Suppressor macrophage treated with lipopolysaccharide for 1 hour (primary cell): ENCODE measurements at regions not wholly inside any gene's neighbourhood (a gene's known extent, or its start where the extent isn't known, plus 50 kb on each side); places are given as distances from the start of the nearest gene placed in this dataset.
A peak's percentile ranks its signal among the peaks of the same experiment; 100 is the strongest.
"Not testable (repeated sequence)": the region's sequence is repeated elsewhere in the genome, so short reads cannot be mapped to it uniquely, and the experiment has no call there.

Experiments used
- DNase-seq, 3 donors: peaks; one replicate each; pipeline ENCODE4 v3.0.0-alpha.2; 2020 to 2022

GRCh38 chr3:134106580-134106979 lies 76.9 kb upstream of the SLCO2A1 start:
- peak in 2 of 3 donors; percentile 5 to 6 for DNase-seq

GRCh38 chr3:134105876-134106556 lies 76.3 kb upstream of the SLCO2A1 start:
- DNase-seq, result no peak

GRCh38 chr3:134104031-134104430 lies 74.3 kb upstream of the SLCO2A1 start:
- no peak for DNase-seq

GRCh38 chr3:134103470-134103869 lies 73.7 kb upstream of the SLCO2A1 start:
- no peak for DNase-seq

DNA sequence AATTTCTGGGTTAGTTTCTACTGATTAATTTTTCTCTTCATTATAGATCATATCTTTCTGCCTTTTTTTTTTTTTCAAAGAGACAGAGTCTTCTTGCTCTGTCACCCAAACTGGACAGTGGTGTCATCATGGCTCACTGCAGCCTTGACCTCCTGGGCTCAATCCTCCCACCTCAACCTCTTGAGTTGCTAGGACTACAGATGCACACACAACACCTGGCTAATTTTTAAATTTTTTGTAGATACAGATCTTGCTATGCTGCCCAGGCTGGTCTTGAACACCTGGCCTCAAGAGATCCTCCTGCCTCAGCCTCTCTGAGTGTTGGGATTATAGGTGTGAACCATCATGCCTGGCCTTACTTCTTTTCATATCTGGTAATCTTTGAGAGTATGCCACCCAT lies 73.3 kb upstream of the SLCO2A1 start:
- no peak for DNase-seq

GRCh38 chr3:134096214-134096613 lies 66.5 kb upstream of the SLCO2A1 start:
- DNase-seq, result not testable (repeated sequence)

GRCh38 chr3:134095005-134095404 lies 65.3 kb upstream of the SLCO2A1 start:
- DNase-seq, result no peak

GRCh38 chr3:134094491-134094890 lies 64.8 kb upstream of the SLCO2A1 start:
- DNase-seq, result no peak

DNA sequence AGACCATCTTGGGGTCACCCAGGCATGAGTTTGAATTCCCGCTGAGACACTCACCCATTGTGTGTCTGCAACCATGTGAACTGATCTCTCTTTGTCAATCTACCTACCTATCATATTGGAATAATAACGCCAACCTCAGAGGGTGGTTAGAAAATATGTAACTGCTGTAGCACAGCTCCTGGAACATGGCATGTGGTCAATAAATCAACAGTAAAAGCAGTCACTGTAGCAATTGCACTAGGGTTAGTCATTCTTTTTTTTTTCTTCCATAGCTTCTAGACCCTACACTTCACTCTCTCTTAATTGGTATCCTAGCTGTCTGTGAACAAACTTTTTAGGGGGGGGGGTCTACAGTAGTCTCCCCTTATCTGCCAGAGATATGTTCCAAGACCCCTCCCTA lies 64.2 kb upstream of the SLCO2A1 start:
- DNase-seq, result no peak

DNA sequence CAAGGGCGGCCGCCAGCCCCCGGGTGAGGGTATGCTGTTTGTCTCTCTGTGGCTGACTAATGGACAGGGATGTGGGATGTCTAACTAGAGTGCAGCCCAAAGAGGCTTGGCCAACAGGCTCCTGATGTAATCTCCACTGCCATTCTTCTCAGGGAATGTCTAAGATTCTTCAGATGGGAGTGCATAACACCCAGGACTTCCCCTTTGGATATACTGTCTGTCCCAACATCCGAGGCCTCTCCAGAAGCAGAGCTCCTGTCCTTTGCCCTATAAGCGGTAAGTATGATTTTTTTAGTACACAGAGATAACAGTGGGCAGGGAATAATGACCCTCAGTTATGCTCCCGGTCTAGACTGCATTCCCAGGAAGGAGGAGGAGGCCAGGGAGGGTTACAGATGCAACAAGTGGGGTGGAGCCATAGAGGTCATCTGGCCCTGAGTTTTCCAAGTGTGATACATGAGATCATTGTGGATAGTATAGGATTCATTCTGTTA lies 62.5 kb upstream of the SLCO2A1 start:
- no peak for DNase-seq

DNA sequence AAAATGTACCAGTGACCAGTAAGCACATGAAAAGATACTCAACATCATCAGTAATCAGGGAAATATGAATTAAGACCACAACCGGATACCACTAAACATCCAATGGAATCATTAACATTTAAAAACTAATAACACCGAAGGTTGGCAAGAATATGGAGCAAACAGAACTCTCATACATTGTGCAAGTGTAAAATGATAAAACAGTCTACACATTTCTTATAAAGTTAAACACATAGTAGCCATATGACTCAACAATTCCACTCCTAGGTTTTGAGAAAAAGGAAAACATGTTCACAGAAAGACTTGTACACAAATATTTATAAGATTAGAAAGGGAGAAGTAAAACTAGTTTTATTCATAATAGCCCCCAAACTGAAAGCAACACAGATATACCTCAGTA lies 60.3 kb upstream of the SLCO2A1 start:
- no peak for DNase-seq

- DNase-seq, result no peak
These were observed 57.6 kb upstream of the SLCO2A1 start for GRCh38 chr3:134087060-134087974.

DNA sequence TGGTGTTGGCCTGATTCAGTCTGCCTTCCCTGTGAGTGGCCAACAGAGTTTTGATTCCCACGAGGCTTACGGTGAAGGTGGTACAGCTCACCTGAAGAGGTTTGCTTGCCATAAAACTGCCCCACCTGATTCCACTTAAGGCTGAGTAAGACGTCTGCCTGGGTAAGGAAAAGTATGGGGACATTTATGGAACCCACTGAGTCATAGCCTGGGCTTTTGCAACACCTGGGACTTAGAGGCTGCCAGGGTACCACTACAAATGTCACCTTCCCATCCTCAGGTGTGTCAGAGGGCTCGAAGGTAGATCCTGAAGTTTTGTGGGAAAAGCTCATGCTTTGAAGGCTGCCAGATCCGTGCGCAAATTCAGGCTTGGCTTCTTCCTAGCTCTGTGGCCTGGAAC lies 56.9 kb upstream of the SLCO2A1 start:
- DNase-seq, result no peak

GRCh38 chr3:134085034-134085775 lies 55.5 kb upstream of the SLCO2A1 start:
- DNase-seq, result no peak

GRCh38 chr3:134084242-134084950 lies 54.7 kb upstream of the SLCO2A1 start:
- DNase-seq, result no peak

DNA sequence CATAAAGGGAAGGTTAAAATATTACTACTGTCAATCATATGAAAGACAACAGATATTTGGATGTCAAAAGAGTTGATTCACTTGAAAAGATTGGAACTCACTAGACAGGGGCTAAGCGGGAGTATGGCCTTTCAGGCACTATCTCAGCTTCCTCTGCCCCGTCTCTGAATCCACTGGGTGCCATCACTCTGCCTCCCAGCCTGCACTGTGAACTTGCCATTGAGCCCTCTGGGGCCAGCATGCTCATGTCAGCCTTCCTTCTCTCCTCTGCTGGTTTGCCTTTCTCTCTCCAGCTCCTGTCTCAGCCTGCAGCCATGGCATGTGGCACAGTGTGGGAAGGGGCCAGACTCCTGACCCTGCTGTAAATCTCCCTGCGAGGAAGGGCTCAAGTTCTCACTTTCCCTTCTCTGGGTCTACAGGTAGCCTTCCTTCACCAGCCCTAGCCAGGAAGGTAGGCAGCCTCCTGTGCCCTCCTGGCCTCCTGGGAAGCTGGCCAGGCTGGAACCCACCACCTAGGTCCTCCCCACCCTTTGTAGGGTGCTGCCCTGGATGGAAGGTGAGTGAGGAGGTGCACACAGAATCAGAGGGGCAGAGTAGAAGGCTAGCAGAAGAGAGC lies 54.0 kb upstream of the SLCO2A1 start:
- DNase-seq, result no peak

DNA sequence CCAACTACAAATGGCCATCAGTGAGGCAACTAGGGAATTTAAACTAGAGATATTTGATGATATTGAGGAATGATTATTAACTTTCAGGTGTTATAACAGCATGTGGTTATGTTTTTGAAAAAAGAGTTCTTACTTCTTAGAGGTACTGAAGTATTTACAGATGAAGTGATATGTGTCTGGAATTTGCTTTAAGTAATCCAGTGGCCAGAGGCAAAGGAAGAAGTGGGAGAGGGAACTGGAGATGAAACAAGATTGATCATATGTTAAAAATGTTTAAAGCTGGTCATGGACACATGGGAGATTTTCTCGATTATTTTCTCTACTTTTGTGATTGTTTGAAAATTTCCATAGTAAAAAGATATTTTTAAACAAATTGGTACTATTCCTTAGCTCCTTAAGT lies 53.3 kb upstream of the SLCO2A1 start:
- DNase-seq, result no peak

DNA sequence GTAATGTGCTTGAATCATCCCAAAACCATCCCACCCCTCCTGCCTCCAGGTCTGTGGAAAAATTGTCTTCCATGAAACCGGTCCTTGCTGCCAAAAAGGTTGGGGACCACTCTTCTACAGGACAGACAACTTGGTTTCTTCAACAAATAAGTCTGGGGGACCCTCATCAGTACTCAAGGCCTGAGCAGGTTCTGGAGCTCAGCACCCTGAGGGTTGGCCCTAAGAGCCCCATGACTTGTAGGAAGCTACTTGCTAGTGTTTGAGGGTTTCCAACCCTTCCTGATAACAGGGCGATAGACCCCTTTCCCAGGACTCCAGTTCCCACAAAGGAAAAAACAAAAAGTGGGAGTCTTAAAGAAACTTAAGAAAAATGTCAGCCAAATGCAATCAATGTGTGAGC lies 52.9 kb upstream of the SLCO2A1 start:
- no peak for DNase-seq

DNA sequence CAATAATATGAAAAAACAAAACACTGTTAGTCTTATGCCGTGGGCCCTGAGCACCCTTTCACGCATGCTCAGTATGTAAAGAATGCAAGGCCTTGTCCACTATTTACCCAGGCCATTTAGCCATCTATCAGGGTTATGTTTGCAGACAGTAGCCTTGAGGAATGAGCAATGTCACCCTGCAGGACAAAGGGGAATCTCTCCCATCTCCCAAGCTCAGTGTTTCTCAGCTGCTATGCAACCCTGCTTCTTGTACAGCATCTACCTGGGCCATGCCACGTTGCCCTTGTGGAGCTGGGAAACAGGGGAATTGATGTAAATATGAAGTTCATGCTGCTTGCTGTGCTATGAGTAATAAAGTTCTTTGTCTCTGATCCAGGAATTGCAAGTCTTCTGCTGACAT lies 51.5 kb upstream of the SLCO2A1 start:
- no peak for DNase-seq

DNA sequence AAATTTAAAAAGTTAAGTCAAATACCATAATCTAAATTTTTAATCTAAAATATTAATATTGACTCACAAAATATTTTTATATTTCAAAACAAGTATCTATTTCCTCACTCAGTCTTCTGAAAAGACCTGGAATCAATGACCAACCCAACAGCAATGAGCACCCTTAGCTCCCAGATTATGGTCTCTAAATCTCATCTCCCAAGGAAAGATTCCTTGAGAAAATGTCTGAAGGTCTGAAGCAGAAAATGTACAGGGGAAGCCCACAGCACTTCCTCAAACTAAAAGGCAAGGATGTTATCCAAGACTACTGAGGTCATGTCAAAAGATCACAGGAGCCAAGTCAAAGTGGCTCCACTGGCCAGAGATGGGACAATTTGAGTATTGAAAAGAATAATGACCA lies 51.0 kb upstream of the SLCO2A1 start:
- DNase-seq, result no peak

DNA sequence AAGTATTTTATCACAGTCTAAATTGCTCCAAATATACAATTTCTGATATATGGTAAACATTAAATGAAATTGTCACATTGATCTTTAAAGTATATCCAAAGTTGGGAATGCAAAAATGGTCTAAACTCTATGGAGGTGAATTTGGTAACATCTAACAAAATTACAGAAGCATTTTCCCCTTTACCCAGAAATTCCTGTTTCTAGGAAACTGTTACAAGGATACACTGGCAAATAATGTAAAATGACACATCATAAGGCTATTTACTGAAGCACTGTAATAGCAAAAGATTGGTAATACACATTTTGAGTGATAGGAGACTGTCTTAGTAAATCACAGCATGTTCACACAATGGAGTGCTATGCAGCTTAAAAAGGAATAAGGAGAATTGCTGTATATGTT lies 50.0 kb upstream of the SLCO2A1 start:
- DNase-seq, result no peak
